ENCODE measurements at regions not wholly inside any gene's neighbourhood (a gene's known extent, or its start where the extent isn't known, plus 50 kb on each side); places are given as distances from the start of the nearest gene placed in this dataset.
"Not testable (repeated sequence)": the region's sequence is repeated elsewhere in the genome, so short reads cannot be mapped to it uniquely, and the experiment has no call there.

DNA sequence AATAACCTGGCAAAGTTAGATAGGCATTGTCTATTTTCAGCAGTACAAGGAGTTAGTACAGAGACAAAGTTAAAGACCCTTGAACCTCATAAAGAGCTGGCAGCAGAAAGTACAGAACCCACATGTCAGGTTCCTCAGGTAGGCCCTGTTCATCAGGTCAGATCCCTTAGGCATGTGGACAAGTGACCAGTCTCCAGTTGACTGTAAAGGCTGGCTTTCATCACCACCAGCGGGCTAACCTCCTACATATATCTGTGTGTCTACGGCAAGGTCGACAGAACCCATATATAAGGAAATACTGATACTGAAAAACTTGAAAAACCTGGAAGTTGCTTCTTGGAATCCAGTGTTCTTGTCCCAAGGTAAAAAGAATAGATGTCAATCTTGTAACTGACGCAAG is 223.1 kb upstream of the SGK1 start:
- H3K4me1 ChIP-seq: no peaks in the 10 kb centered on the region
- H3K36me3 ChIP-seq: no peaks in the 10 kb centered on the region
- no peak overlapping the region for H3K27ac ChIP-seq
- TF ChIP-seq POLR2AphosphoS5 (IDR thresholded peaks at IDR 0.05): no peak
- TF ChIP-seq, protein P1, sequence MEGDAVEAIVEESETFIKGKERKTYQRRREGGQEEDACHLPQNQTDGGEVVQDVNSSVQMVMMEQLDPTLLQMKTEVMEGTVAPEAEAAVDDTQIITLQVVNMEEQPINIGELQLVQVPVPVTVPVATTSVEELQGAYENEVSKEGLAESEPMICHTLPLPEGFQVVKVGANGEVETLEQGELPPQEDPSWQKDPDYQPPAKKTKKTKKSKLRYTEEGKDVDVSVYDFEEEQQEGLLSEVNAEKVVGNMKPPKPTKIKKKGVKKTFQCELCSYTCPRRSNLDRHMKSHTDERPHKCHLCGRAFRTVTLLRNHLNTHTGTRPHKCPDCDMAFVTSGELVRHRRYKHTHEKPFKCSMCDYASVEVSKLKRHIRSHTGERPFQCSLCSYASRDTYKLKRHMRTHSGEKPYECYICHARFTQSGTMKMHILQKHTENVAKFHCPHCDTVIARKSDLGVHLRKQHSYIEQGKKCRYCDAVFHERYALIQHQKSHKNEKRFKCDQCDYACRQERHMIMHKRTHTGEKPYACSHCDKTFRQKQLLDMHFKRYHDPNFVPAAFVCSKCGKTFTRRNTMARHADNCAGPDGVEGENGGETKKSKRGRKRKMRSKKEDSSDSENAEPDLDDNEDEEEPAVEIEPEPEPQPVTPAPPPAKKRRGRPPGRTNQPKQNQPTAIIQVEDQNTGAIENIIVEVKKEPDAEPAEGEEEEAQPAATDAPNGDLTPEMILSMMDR (IDR thresholded peaks at IDR 0.05): no peak
- TF ChIP-seq POLR2A (IDR thresholded peaks at IDR 0.05): no peak
- TF ChIP-seq EP300 (IDR thresholded peaks at IDR 0.05): no peak
- WGBS, 2 donors: 95 to 97% methylated on average over 4 of the region's 4 CpGs
- intact Hi-C loops (cut with DNase I): no loop called here
- H3K9me3 ChIP-seq: no peaks in the 10 kb centered on the region
- no peak overlapping the region for H3K4me3 ChIP-seq
- H3K27me3 ChIP-seq: no peaks in the 10 kb centered on the region
- no peak for DNase-seq

- WGBS, 2 donors: 62 to 80% methylated on average over 7 of the region's 7 CpGs
- Histone ChIP-seq H3K4me3 (no peak overlapping the region), H3K4me1 (no peaks in the 10 kb centered on the region), H3K27ac (no peak overlapping the region), H3K36me3 (no peaks in the 10 kb centered on the region), H3K9me3 (no peaks in the 10 kb centered on the region), H3K27me3 (no peaks in the 10 kb centered on the region)
- TF ChIP-seq POLR2A (IDR thresholded peaks at IDR 0.05): no peak
- peak in 2 of 4 donors; percentile 6 to 23 for TF ChIP-seq POLR2AphosphoS5 (IDR thresholded peaks at IDR 0.05)
- intact Hi-C loops (cut with DNase I): no loop called here
- no peak for DNase-seq
Observed at GRCh38 chr6:134539865-134540323, 222.0 kb upstream of the SGK1 start.

GRCh38 chr6:134537765-134538164 is 219.9 kb upstream of the SGK1 start:
- H3K4me1 ChIP-seq; H3K27me3 ChIP-seq; H3K4me3 ChIP-seq; H3K9me3 ChIP-seq; DNase-seq; H3K36me3 ChIP-seq; H3K27ac ChIP-seq; intact Hi-C loops (cut with DNase I): not testable (repeated sequence)
- WGBS, 2 donors: 97% methylated on average over 10 of the region's 10 CpGs

GRCh38 chr6:134537146-134537555 is 219.2 kb upstream of the SGK1 start:
- Histone ChIP-seq H3K36me3 (no peaks in the 10 kb centered on the region), H3K4me1 (no peaks in the 10 kb centered on the region), H3K27ac (no peak overlapping the region), H3K4me3 (no peak overlapping the region), H3K9me3 (no peaks in the 10 kb centered on the region), H3K27me3 (no peaks in the 10 kb centered on the region)
- intact Hi-C loops (cut with DNase I): no loop called here
- DNase-seq: no peak
- TF ChIP-seq POLR2AphosphoS5 (IDR thresholded peaks at IDR 0.05): no peak
- WGBS, 2 donors: 92 to 94% methylated on average over 2 of the region's 2 CpGs

DNA sequence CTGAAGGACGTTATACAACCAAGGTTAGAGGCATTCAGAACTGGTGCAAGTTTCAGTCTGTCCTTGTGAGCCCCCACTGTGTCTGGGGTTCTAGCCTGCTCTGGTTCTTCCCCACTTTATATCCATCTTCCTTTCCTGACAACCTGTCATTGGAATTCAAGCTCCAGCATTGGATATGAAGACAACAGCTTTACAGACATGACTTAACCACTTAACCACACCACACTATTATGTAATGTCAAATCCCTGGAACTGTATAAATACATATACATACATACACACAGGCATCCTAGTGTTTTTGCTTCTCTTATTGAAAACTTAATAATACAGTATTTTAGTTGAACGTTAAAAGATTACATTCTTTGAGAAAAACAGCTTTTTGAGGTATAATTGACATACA is 217.9 kb upstream of the SGK1 start:
- Histone ChIP-seq H3K9me3 (no peaks in the 10 kb centered on the region), H3K4me1 (no peaks in the 10 kb centered on the region), H3K36me3 (no peaks in the 10 kb centered on the region), H3K27me3 (no peaks in the 10 kb centered on the region), H3K4me3 (no peak overlapping the region), H3K27ac (no peak overlapping the region)
- DNase-seq: no peak
- TF ChIP-seq, protein P1 (IDR thresholded peaks at IDR 0.05): no peak
- no peak for TF ChIP-seq EP300 (IDR thresholded peaks at IDR 0.05)
- no peak for TF ChIP-seq POLR2AphosphoS5 (IDR thresholded peaks at IDR 0.05)
- no peak for TF ChIP-seq POLR2A (IDR thresholded peaks at IDR 0.05)
- intact Hi-C loops (cut with DNase I): no loop called here
- 77 to 83% methylated on average over 2 of the region's 2 CpGs for WGBS, 2 donors

DNA sequence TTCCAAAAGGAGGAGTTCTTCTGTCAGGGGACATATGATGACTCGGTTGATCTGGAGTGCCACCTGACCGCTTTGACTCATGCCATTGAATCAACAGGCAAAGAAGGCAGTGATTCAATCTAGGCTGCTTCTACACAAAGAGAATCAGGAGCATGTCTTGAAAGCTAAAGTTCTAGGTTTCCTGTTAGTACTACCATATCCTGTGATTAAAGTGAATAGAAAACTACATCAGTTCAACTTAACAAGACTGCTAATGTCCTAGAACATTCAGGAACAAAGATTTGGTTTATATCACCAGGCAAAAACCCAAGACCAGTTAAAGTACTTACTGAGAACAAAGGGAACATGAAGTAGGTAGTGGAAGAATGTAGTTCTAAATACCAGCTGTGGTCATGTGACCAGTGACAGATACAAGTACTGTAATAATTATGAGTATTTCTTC is 216.8 kb upstream of the SGK1 start:
- no peaks in the 10 kb centered on the region for H3K36me3 ChIP-seq
- TF ChIP-seq POLR2A (IDR thresholded peaks at IDR 0.05) (no peak), POLR2AphosphoS5 (IDR thresholded peaks at IDR 0.05) (no peak), EP300 (IDR thresholded peaks at IDR 0.05) (no peak)
- TF ChIP-seq, protein P1 (IDR thresholded peaks at IDR 0.05): no peak
- intact Hi-C loops (cut with DNase I): no loop called here
- DNase-seq: no peak
- H3K27me3 ChIP-seq: no peaks in the 10 kb centered on the region
- H3K4me1 ChIP-seq: no peaks in the 10 kb centered on the region
- H3K4me3 ChIP-seq: no peak overlapping the region
- H3K27ac ChIP-seq: no peak overlapping the region
- no peaks in the 10 kb centered on the region for H3K9me3 ChIP-seq
- WGBS, 2 donors: 67 to 96% methylated on average over 2 of the region's 2 CpGs
